CD4-positive, alpha-beta T cell (primary cell): ENCODE measurements at regions not wholly inside any gene's neighbourhood (a gene's known extent, or its start where the extent isn't known, plus 50 kb on each side); places are given as distances from the start of the nearest gene placed in this dataset.

ENCODE experiments used
- ATAC-seq: fragments of 200-7000 bp; cut with Tn5 transposase; one replicate; pipeline ENCODE4 v1.10.0; 2022; ENCODE audit warnings: mild to moderate bottlenecking; ENCODE audit not compliant: poor library complexity
- CTCF ChIA-PET: fragments of 350-600 bp; sonication (Branson Sonifier 250); formaldehyde crosslinking; loops from one replicate; lab custom pipeline; 2021; ENCODE audit warnings: antibody characterized with exemption, inconsistent platforms; lab: Charles Lee
- POLR2A ChIA-PET: fragments of 350-600 bp; sonication (Branson Sonifier 250); formaldehyde crosslinking; loops from one replicate; lab custom pipeline; 2021; ENCODE audit warnings: antibody characterized with exemption, inconsistent platforms; lab: Charles Lee
- DNase-seq, 14 experiments: peaks; one replicate each; pipeline ENCODE4 v3.0.0-alpha.2; 2013 to 2020; ENCODE audit warnings: mixed read lengths in 2 of 14
- H3K27ac ChIP-seq, 2 donors: one replicate each; pipeline versions ENCODE4 v1.5.1 to v1.7.0; 2013; ENCODE audit warnings: low read length in 2 of 2, low read depth in 1 of 2, mild to moderate bottlenecking in 1 of 2
- H3K27me3 ChIP-seq, 2 experiments: 1 replicate in 1 of 2; 2 replicates in 1 of 2; pipeline versions ENCODE4 v1.6.1 to v1.7.0; 2013; ENCODE audit warnings: low read length in 2 of 2, control low read depth in 1 of 2, mild to moderate bottlenecking in 1 of 2, moderate library complexity in 1 of 2; ENCODE audit not compliant: insufficient read depth in 2 of 2, control insufficient read depth in 1 of 2
- H3K36me3 ChIP-seq: one replicate; pipeline ENCODE4 v1.6.1; 2013; ENCODE audit warnings: low read length, control low read depth; ENCODE audit not compliant: insufficient read depth
- H3K4me1 ChIP-seq: one replicate; pipeline ENCODE4 v1.6.1; 2013; ENCODE audit warnings: low read length, control low read depth; ENCODE audit not compliant: insufficient read depth
- H3K4me3 ChIP-seq: one replicate; pipeline ENCODE4 v1.5.1; 2013; ENCODE audit warnings: mild to moderate bottlenecking, low read length, moderate library complexity
- H3K9me3 ChIP-seq, 2 experiments: 1 replicate in 1 of 2; 2 replicates in 1 of 2; pipeline versions ENCODE4 v1.6.1 to v1.7.0; 2013; ENCODE audit warnings: low read length in 2 of 2, mild to moderate bottlenecking in 2 of 2, control low read depth in 1 of 2, moderate library complexity in 1 of 2; ENCODE audit not compliant: control insufficient read depth in 1 of 2, insufficient read depth in 1 of 2
- H3K27ac Mint-ChIP-seq: one replicate; pipeline ENCODE4 v1.8.0; 2020; ENCODE audit warnings: mixed read lengths
- H3K27me3 Mint-ChIP-seq: one replicate; pipeline ENCODE4 v1.8.0; 2021; ENCODE audit warnings: mixed read lengths
- H3K36me3 Mint-ChIP-seq: one replicate; pipeline ENCODE4 v1.8.0; 2021; ENCODE audit warnings: low read depth, mixed read lengths
- H3K4me1 Mint-ChIP-seq: one replicate; pipeline ENCODE4 v1.8.0; 2021; ENCODE audit warnings: low read depth, mixed read lengths
- H3K4me3 Mint-ChIP-seq: one replicate; pipeline ENCODE4 v1.8.0; 2020; ENCODE audit warnings: mild to moderate bottlenecking, mixed read lengths
- H3K9me3 Mint-ChIP-seq: one replicate; pipeline ENCODE4 v1.8.0; 2020; ENCODE audit warnings: mixed read lengths
- CTCF ChIP-seq: fragments of 200-600 bp; IDR thresholded peaks from one replicate; pipeline ENCODE4 v1.8.0; 2022; ENCODE audit warnings: antibody characterized with exemption, mild to moderate bottlenecking
- intact Hi-C, 2 experiments: fragments of 100-400 bp; cut with DNase I in 1 of 2; cut with micrococcal nuclease in 1 of 2; formaldehyde crosslinking; loops; one replicate each; pipeline versions ENCODE4 v1.15.1 to v1.9.0; 2023 to 2025; cut with DNase I, micrococcal nuclease

- POLR2A ChIA-PET = no interaction called here
- H3K4me1 Mint-ChIP-seq = no peaks in the 10 kb centered on the region
- no peaks in the 10 kb centered on the region for H3K9me3 ChIP-seq
- TF ChIP-seq CTCF = no peak
- no peak for DNase-seq
- no peaks in the 10 kb centered on the region for H3K4me1 ChIP-seq
- CTCF ChIA-PET = no interaction called here
- no peak overlapping the region for H3K4me3 ChIP-seq
- H3K27ac Mint-ChIP-seq = no peak overlapping the region
- no peak for ATAC-seq
- intact Hi-C loops = loop anchor here in 1 of 2 experiments (10.0 kb wide), 1 partner anchor 1385 kb away; no protein-coding TSS in a partner anchor
- no peaks in the 10 kb centered on the region for H3K36me3 ChIP-seq
- H3K27ac ChIP-seq = no peak overlapping the region
- no peaks in the 10 kb centered on the region for H3K36me3 Mint-ChIP-seq
- no peaks in the 10 kb centered on the region for H3K27me3 Mint-ChIP-seq
- no peak overlapping the region for H3K4me3 Mint-ChIP-seq
- no peaks in the 10 kb centered on the region for H3K27me3 ChIP-seq
- H3K9me3 Mint-ChIP-seq = no peaks in the 10 kb centered on the region
Observed at GRCh38 chr7:16079723-16080122, 341.6 kb downstream of the CRPPA start.

- intact Hi-C loops = loop anchor here (1.0 to 10.0 kb wide), 2 partner anchors 487 to 1384 kb away; no protein-coding TSS in a partner anchor
- no peaks in the 10 kb centered on the region for H3K9me3 ChIP-seq
- ChIA-PET CTCF (interaction anchor here (0.6 to 1.1 kb wide), 3 partner anchors 32 to 487 kb away, joined by 3 to 7 read pairs (median 3); no protein-coding TSS in a partner anchor), POLR2A (interaction anchor here (0.6 to 1.1 kb wide), 2 partner anchors 26 to 486 kb away, joined by 3 read pairs; no protein-coding TSS in a partner anchor)
- H3K27me3 ChIP-seq = no peaks in the 10 kb centered on the region
- H3K4me1 ChIP-seq = no peaks in the 10 kb centered on the region
- Mint-ChIP-seq H3K27ac (no peak overlapping the region), H3K4me1 (no peaks in the 10 kb centered on the region), H3K9me3 (no peaks in the 10 kb centered on the region), H3K4me3 (no peak overlapping the region), H3K36me3 (no peaks in the 10 kb centered on the region), H3K27me3 (no peaks in the 10 kb centered on the region)
- TF ChIP-seq CTCF = peak; percentile 41
- DNase-seq (peak in 3 of 14 experiments; percentile 43 to 55 (median 55)), ATAC-seq (no peak)
- no peaks in the 10 kb centered on the region for H3K36me3 ChIP-seq
- no peak overlapping the region for H3K4me3 ChIP-seq
- H3K27ac ChIP-seq = no peak overlapping the region
Observed at GRCh38 chr7:16078076-16078952, 343.0 kb downstream of the CRPPA start.

GRCh38 chr7:16071246-16071857, 350.0 kb downstream of the CRPPA start:
- H3K36me3 Mint-ChIP-seq = no peaks in the 10 kb centered on the region
- no peak overlapping the region for H3K4me3 Mint-ChIP-seq
- TF ChIP-seq CTCF = peak; percentile 88
- Histone ChIP-seq H3K27me3 (no peaks in the 10 kb centered on the region), H3K36me3 (no peaks in the 10 kb centered on the region), H3K9me3 (no peaks in the 10 kb centered on the region), H3K4me3 (no peak overlapping the region), H3K4me1 (no peaks in the 10 kb centered on the region), H3K27ac (no peak overlapping the region)
- no peak overlapping the region for H3K27ac Mint-ChIP-seq
- H3K27me3 Mint-ChIP-seq = no peaks in the 10 kb centered on the region
- POLR2A ChIA-PET = no interaction called here
- ATAC-seq (no peak), DNase-seq (peak in 3 of 14 experiments; percentile 46 to 52 (median 48))
- H3K4me1 Mint-ChIP-seq = no peaks in the 10 kb centered on the region
- intact Hi-C loops = loop anchor here in 1 of 2 experiments (10.0 kb wide), 1 partner anchor 1377 kb away; no protein-coding TSS in a partner anchor
- CTCF ChIA-PET = interaction anchor here (1.1 kb wide), 1 partner anchor 29 kb away, joined by 4 read pairs; no protein-coding TSS in a partner anchor
- no peaks in the 10 kb centered on the region for H3K9me3 Mint-ChIP-seq
